Keratinocyte (primary cell): ENCODE measurements at regions not wholly inside any gene's neighbourhood (a gene's known extent, or its start where the extent isn't known, plus 50 kb on each side); places are given as distances from the start of the nearest gene placed in this dataset.

ENCODE experiments used
- DNase-seq: peaks from one replicate; pipeline ENCODE4 v3.0.0-alpha.2; 2011; ENCODE audit warnings: low read depth, missing footprints, low spot score
- FAIRE-seq: peaks from 2 replicates; lab custom pipeline; 2011; peaks lifted over from hg19 to GRCh38; lab: Jason Lieb, UNC
- H2AFZ ChIP-seq: 2 replicates; pipeline ENCODE4 v1.6.0; 2012; ENCODE audit warnings: low read length, control low read depth, inconsistent platforms; ENCODE audit not compliant: control insufficient read depth
- H3K27ac ChIP-seq: 2 replicates; pipeline ENCODE4 v1.5.1; 2011; ENCODE audit warnings: low read length; ENCODE audit not compliant: control insufficient read depth, insufficient read depth
- H3K27me3 ChIP-seq: 3 replicates; pipeline ENCODE4 v1.6.0; 2011; ENCODE audit warnings: low read length; ENCODE audit not compliant: control insufficient read depth, insufficient read depth; ENCODE audit errors: extremely low read depth
- H3K36me3 ChIP-seq, 2 experiments: 2 replicates in 1 of 2; 3 replicates in 1 of 2; pipeline ENCODE4 v1.5.1; 2011; ENCODE audit warnings: low read length in 2 of 2, mild to moderate bottlenecking in 1 of 2; ENCODE audit not compliant: control insufficient read depth in 2 of 2, insufficient read depth in 2 of 2; ENCODE audit errors: extremely low read depth in 1 of 2
- H3K4me1 ChIP-seq: 3 replicates; pipeline ENCODE4 v1.5.1; 2011; ENCODE audit warnings: low read length; ENCODE audit not compliant: control insufficient read depth, insufficient read depth; ENCODE audit errors: extremely low read depth
- H3K4me2 ChIP-seq: 3 replicates; pipeline ENCODE4 v1.6.0; 2011; ENCODE audit warnings: low read depth, low read length; ENCODE audit not compliant: control insufficient read depth, insufficient read depth; ENCODE audit errors: extremely low read depth
- H3K4me3 ChIP-seq, 3 experiments: fragments of 200-600 bp in 1 of 3; sonication (generic) in 1 of 3; 2 replicates in 2 of 3; 3 replicates in 1 of 3; pipeline ENCODE4 v1.5.1; 2011 to 2016; ENCODE audit warnings: low read length in 3 of 3, mild to moderate bottlenecking in 3 of 3, control low read depth in 2 of 3, inconsistent platforms in 1 of 3, low read depth in 1 of 3, mixed read lengths in 1 of 3, mixed run types in 1 of 3, moderate library complexity in 1 of 3; ENCODE audit not compliant: control insufficient read depth in 2 of 3, insufficient read depth in 2 of 3; ENCODE audit errors: extremely low read depth in 1 of 3
- H3K79me2 ChIP-seq: 2 replicates; pipeline ENCODE4 v1.6.0; 2012; ENCODE audit warnings: low read length; ENCODE audit not compliant: control insufficient read depth, insufficient read depth
- H3K9ac ChIP-seq: 3 replicates; pipeline ENCODE4 v1.6.0; 2011; ENCODE audit warnings: low read length; ENCODE audit not compliant: control insufficient read depth, insufficient read depth; ENCODE audit errors: extremely low read depth
- H3K9me1 ChIP-seq: 3 replicates; pipeline ENCODE4 v1.6.0; 2011; ENCODE audit warnings: low read length; ENCODE audit not compliant: control insufficient read depth, insufficient read depth; ENCODE audit errors: extremely low read depth
- H3K9me3 ChIP-seq: 2 replicates; pipeline ENCODE4 v1.5.1; 2012; ENCODE audit warnings: low read depth, low read length; ENCODE audit not compliant: control insufficient read depth
- H4K20me1 ChIP-seq: 3 replicates; pipeline ENCODE4 v1.6.0; 2011; ENCODE audit warnings: low read length; ENCODE audit not compliant: control insufficient read depth, insufficient read depth; ENCODE audit errors: extremely low read depth
- EZH2 ChIP-seq: IDR thresholded peaks from one replicate; pipeline ENCODE4 v1.6.1; 2012; ENCODE audit warnings: inconsistent platforms, mild to moderate bottlenecking, low read length, moderate library complexity
- dilution Hi-C: fragments of 300-500 bp; cut with MboI; formaldehyde crosslinking; loops from one replicate; pipeline ENCODE4 v1.7.0; 2020; ENCODE audit warnings: low sequenced_read_pairs; ENCODE audit not compliant: extremely low pct_ligation_motif_present
- TF ChIP-seq, protein P1 (sequence below), 3 experiments: IDR thresholded peaks in 1 of 3; conservative IDR thresholded peaks in 1 of 3; optimal IDR thresholded peaks in 1 of 3; 2 replicates in 2 of 3; 3 replicates in 1 of 3; pipeline versions ENCODE3 to v1.5.1; 2011; ENCODE audit warnings: low read length in 3 of 3, mild to moderate bottlenecking in 3 of 3, moderate library complexity in 2 of 3, control low read depth in 1 of 3, inconsistent platforms in 1 of 3; ENCODE audit not compliant: insufficient read depth in 2 of 3; ENCODE audit errors: extremely low read depth in 1 of 3

- FAIRE-seq = no peak
Observed at GRCh38 chr2:241986836-241987641, 117.5 kb downstream of the RTP5 start.

DNA sequence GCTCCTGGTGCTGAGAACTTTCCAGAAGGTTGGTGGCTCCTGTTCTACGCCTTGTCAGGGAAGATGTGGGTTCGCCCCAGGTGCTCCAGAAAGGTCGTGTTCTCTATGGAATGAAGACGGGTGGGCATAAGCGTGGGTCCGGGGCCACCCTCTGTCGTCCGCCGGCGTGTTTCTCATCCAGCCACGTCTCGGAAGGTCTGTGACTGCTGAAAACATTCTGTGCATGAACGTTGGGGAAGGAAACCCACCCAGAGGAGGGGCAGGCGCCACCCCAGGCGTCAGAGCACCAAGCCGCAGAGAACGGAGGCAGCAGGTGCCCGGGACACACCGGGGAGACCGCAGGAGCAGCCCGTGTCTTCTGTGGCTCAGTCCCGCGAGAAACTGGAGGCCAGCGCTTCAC, 118.2 kb downstream of the RTP5 start:
- no peak for DNase-seq
- TF ChIP-seq, protein P1, sequence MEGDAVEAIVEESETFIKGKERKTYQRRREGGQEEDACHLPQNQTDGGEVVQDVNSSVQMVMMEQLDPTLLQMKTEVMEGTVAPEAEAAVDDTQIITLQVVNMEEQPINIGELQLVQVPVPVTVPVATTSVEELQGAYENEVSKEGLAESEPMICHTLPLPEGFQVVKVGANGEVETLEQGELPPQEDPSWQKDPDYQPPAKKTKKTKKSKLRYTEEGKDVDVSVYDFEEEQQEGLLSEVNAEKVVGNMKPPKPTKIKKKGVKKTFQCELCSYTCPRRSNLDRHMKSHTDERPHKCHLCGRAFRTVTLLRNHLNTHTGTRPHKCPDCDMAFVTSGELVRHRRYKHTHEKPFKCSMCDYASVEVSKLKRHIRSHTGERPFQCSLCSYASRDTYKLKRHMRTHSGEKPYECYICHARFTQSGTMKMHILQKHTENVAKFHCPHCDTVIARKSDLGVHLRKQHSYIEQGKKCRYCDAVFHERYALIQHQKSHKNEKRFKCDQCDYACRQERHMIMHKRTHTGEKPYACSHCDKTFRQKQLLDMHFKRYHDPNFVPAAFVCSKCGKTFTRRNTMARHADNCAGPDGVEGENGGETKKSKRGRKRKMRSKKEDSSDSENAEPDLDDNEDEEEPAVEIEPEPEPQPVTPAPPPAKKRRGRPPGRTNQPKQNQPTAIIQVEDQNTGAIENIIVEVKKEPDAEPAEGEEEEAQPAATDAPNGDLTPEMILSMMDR (optimal IDR thresholded peaks at IDR 0.05 in 1 of 3, IDR thresholded peaks at IDR 0.05 in 1 of 3, conservative IDR thresholded peaks at IDR 0.05 in 1 of 3; ENCODE audit: extremely low read depth in 1 of 3, insufficient read depth in 2 of 3, low read length in 3 of 3) = no peak
- no peak for TF ChIP-seq EZH2
- FAIRE-seq = no peak
- H4K20me1 ChIP-seq = no peaks in the 10 kb centered on the region
- H3K36me3 ChIP-seq = no peaks in the 10 kb centered on the region
- no peak overlapping the region for H3K9ac ChIP-seq
- H3K4me2 ChIP-seq = no peak overlapping the region
- H3K4me3 ChIP-seq = no peak overlapping the region
- no peak overlapping the region for H3K27ac ChIP-seq
- no peaks in the 10 kb centered on the region for H3K4me1 ChIP-seq
- no peaks in the 10 kb centered on the region for H3K9me1 ChIP-seq
- no peak overlapping the region for H2AFZ ChIP-seq
- dilution Hi-C loops = no loop called here
- no peaks in the 10 kb centered on the region for H3K27me3 ChIP-seq
- H3K9me3 ChIP-seq = peaks cover 15% of the 10 kb centered on the region
- no peaks in the 10 kb centered on the region for H3K79me2 ChIP-seq

More at GRCh38 chr2:241986836-241987641, 117.5 kb downstream of the RTP5 start:
- H3K4me3 ChIP-seq = no peak overlapping the region
- no peak overlapping the region for H3K4me2 ChIP-seq
- H4K20me1 ChIP-seq = no peaks in the 10 kb centered on the region
- no peaks in the 10 kb centered on the region for H3K4me1 ChIP-seq
- no peaks in the 10 kb centered on the region for H3K27me3 ChIP-seq
- no peaks in the 10 kb centered on the region for H3K9me1 ChIP-seq
- no peak overlapping the region for H2AFZ ChIP-seq
- dilution Hi-C loops = no loop called here
- H3K9ac ChIP-seq = no peak overlapping the region
- H3K36me3 ChIP-seq = no peaks in the 10 kb centered on the region
- H3K9me3 ChIP-seq = peaks cover 15% of the 10 kb centered on the region
- H3K27ac ChIP-seq = no peak overlapping the region
- no peak for DNase-seq
- TF ChIP-seq EZH2 = no peak
- TF ChIP-seq, protein P1 (optimal IDR thresholded peaks at IDR 0.05 in 1 of 3, IDR thresholded peaks at IDR 0.05 in 1 of 3, conservative IDR thresholded peaks at IDR 0.05 in 1 of 3; ENCODE audit: extremely low read depth in 1 of 3, insufficient read depth in 2 of 3, low read length in 3 of 3) = no peak
- no peaks in the 10 kb centered on the region for H3K79me2 ChIP-seq
